Omental fat pad (tissue), 3 donors: ENCODE measurements at regions not wholly inside any gene's neighbourhood (a gene's known extent, or its start where the extent isn't known, plus 50 kb on each side); places are given as distances from the start of the nearest gene placed in this dataset.

Source experiments
- ATAC-seq: fragments of 150-250 bp; one replicate; pipeline ENCODE4 v1.9.1; 2016; ENCODE audit warnings: mild to moderate bottlenecking, moderate library complexity; ENCODE audit not compliant: low FRiP score
- DNase-seq: peaks from one replicate; pipeline ENCODE4 v3.0.0-alpha.2; 2019; ENCODE audit warnings: low spot score
- CTCF ChIP-seq, 3 donors: fragments of 450-650 bp; IDR thresholded peaks; one replicate each; pipeline ENCODE4 v1.5.1; 2016 to 2017; ENCODE audit warnings: antibody characterized with exemption in 3 of 3, mild to moderate bottlenecking in 3 of 3, moderate library complexity in 2 of 3

GRCh38 chr12:5210179-5210922, 166.7 kb downstream of the KCNA5 start:
- no peak for TF ChIP-seq CTCF (IDR thresholded peaks at IDR 0.05)
- DNase-seq (no peak), ATAC-seq (no peak)

- ATAC-seq (no peak), DNase-seq (no peak)
- no peak for TF ChIP-seq CTCF (IDR thresholded peaks at IDR 0.05)
Measured at GRCh38 chr12:5210923-5211290, 167.2 kb downstream of the KCNA5 start.

GRCh38 chr12:5213336-5213735, 169.7 kb downstream of the KCNA5 start:
- DNase-seq (no peak), ATAC-seq (no peak)
- TF ChIP-seq CTCF (IDR thresholded peaks at IDR 0.05) = no peak

GRCh38 chr12:5213990-5214389, 170.3 kb downstream of the KCNA5 start:
- DNase-seq = no peak
- no peak for TF ChIP-seq CTCF (IDR thresholded peaks at IDR 0.05)
- ATAC-seq = no peak

- TF ChIP-seq CTCF (IDR thresholded peaks at IDR 0.05) = no peak
- DNase-seq (no peak), ATAC-seq (no peak)
Measured at GRCh38 chr12:5217936-5218335, 174.3 kb downstream of the KCNA5 start.

- ATAC-seq = no peak
- no peak for DNase-seq
- TF ChIP-seq CTCF (IDR thresholded peaks at IDR 0.05) = no peak
Measured at GRCh38 chr12:5220099-5220498, 176.4 kb downstream of the KCNA5 start.

- no peak for DNase-seq
Measured at GRCh38 chr12:5220835-5221234, 177.2 kb downstream of the KCNA5 start.

More at GRCh38 chr12:5220835-5221234, 177.2 kb downstream of the KCNA5 start:
- ATAC-seq = no peak
- no peak for TF ChIP-seq CTCF (IDR thresholded peaks at IDR 0.05)
